GM12891 (cell line): ENCODE measurements at regions not wholly inside any gene's neighbourhood (a gene's known extent, or its start where the extent isn't known, plus 50 kb on each side); places are given as distances from the start of the nearest gene placed in this dataset.

Experiments used
- PAX5 ChIP-seq: IDR thresholded peaks from 2 replicates; pipeline ENCODE4 v1.6.1; 2011; ENCODE audit warnings: low read length, moderate library complexity, mild to moderate bottlenecking; ENCODE audit not compliant: insufficient read depth, severe bottlenecking
- POLR2A ChIP-seq: IDR thresholded peaks from 2 replicates; pipeline ENCODE4 v1.6.1; 2011; ENCODE audit warnings: low read depth, low read length, control low read depth
- POLR2AphosphoS5 ChIP-seq: IDR thresholded peaks from 2 replicates; pipeline ENCODE4 v1.6.1; 2011; ENCODE audit warnings: low read depth, low read length, control low read depth
- SPI1 ChIP-seq: IDR thresholded peaks from 2 replicates; pipeline ENCODE4 v1.6.1; 2011; ENCODE audit warnings: low read depth, low read length, control low read depth
- TAF1 ChIP-seq: IDR thresholded peaks from 2 replicates; pipeline ENCODE4 v1.6.1; 2011; ENCODE audit warnings: low read depth, low read length, control low read depth

DNA sequence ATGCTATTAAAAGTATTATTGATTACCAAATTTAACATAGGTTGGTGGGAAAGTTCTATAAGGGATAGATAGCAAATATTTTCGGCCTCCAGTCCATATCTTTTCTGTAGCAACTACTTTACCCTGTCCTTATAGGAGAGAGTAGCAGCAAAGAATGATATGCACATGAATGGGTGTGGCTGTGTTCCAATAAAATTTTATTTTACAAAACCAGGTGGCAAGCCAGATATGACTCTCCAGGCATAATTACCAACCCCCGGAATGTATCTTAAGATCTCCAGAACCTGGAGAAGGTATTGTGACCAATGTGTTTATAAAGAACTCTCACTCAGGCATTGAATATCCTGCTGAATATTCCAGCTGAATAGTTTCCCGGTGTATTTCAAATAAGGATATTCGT lies 1461.2 kb downstream of the MAT2B start:
- TF ChIP-seq POLR2A (no peak), TAF1 (no peak), SPI1 (no peak), POLR2AphosphoS5 (no peak), PAX5 (no peak)
